ENCODE measurements at regions not wholly inside any gene's neighbourhood (a gene's known extent, or its start where the extent isn't known, plus 50 kb on each side); places are given as distances from the start of the nearest gene placed in this dataset.
"Not testable (repeated sequence)": the region's sequence is repeated elsewhere in the genome, so short reads cannot be mapped to it uniquely, and the experiment has no call there.

DNA sequence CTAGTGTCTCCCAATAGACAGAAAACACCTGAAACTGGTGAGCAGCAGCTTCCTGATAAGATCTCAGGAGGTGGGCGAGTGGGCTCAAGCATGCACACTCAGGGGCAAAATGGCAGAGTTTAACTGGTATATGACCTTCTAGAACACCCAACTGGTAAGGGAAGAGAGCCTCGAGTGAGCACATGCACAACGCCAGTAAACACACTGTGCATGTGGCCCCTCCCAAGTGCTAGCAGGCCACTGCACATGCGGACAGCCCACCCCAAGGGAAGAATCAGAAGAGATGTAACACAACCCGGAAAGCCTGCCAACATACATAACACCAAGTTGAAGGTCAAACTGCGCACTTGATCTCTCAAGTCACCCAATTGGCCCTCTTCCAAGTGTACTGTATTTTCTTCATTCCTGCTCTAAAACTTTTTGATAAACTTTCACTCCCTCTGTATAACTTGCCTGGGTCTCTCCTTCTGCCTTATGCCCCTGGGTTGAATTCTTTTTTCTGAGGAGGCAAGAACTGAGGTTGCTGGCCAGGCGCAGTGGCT lies 138.2 kb downstream of the GLUL start:
- no peak for DNase-seq (ENCODE audit: low read depth)
- no peak overlapping the region for H3K4me3 ChIP-seq (ENCODE audit: low read length)
- TF ChIP-seq, protein P1, sequence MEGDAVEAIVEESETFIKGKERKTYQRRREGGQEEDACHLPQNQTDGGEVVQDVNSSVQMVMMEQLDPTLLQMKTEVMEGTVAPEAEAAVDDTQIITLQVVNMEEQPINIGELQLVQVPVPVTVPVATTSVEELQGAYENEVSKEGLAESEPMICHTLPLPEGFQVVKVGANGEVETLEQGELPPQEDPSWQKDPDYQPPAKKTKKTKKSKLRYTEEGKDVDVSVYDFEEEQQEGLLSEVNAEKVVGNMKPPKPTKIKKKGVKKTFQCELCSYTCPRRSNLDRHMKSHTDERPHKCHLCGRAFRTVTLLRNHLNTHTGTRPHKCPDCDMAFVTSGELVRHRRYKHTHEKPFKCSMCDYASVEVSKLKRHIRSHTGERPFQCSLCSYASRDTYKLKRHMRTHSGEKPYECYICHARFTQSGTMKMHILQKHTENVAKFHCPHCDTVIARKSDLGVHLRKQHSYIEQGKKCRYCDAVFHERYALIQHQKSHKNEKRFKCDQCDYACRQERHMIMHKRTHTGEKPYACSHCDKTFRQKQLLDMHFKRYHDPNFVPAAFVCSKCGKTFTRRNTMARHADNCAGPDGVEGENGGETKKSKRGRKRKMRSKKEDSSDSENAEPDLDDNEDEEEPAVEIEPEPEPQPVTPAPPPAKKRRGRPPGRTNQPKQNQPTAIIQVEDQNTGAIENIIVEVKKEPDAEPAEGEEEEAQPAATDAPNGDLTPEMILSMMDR (conservative IDR thresholded peaks at IDR 0.05; ENCODE audit: low read depth, low read length) = no peak

DNA sequence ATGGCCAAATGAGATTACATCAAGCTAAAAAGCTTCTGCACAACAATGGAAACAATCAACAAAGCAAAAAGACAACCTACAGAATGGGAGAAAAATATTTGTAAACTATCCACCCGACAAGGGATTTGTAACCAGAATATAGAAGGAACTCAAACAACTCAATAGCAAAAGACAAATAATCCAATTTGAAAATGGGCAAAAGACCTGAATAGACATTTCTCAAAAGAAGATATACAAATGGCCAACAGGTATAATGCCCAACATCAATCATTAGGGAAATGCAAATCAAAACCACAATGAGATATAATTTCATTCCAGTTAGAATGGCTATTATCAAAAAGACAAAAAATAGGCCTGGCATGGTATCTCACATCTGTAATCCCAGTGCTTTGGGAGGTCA lies 140.0 kb downstream of the GLUL start:
- no peak overlapping the region for H3K4me3 ChIP-seq (ENCODE audit: low read length)
- DNase-seq (ENCODE audit: low read depth) = no peak
- TF ChIP-seq, protein P1 (conservative IDR thresholded peaks at IDR 0.05; ENCODE audit: low read depth, low read length) = no peak

DNA sequence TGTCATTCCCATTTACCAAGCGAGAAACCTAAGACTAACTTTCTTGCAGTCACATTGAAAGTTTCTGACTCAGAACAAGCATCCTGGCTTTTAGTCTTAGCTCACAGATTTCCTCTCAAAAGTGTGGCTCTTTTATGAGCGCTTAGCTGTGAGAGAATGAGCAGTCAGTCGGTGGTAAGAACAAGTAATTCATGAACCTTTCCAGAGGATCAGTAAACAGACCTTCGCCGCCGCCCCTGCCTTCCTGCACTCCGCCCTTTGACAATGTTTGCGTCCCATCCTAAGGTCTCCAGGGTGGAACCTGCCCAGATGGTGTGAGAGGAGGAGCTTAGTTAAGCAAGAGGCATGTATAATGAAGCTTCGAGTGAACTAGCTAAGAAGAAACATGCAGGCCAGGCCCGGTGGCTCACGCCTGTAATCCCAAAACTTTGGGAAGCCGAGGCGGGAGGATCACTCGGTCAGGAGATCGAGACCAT lies 142.4 kb downstream of the GLUL start:
- H3K4me3 ChIP-seq (ENCODE audit: low read length) = no peak overlapping the region
- TF ChIP-seq, protein P1 (conservative IDR thresholded peaks at IDR 0.05; ENCODE audit: low read depth, low read length) = no peak
- no peak for DNase-seq (ENCODE audit: low read depth)

DNA sequence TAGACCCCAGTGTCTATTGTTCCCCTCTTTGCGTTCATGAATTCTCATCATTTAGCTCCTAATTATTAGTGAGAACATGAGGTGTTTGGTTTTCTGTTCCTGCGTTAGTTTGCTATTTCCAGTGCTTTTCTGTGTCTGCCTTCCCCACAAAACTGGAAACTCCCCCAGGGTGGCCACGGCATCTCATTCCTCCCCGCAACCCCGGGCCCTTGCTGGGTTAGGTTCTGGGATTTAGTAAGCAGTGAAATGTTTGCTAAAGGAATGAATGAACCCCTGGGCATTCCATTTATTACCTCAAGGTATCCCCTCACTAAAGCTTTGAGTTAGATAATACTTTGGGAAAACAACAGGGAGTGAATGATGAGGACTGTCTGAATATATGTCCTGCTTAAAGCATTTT lies 142.9 kb downstream of the GLUL start:
- no peak overlapping the region for H3K4me3 ChIP-seq (ENCODE audit: low read length)
- TF ChIP-seq, protein P1 (conservative IDR thresholded peaks at IDR 0.05; ENCODE audit: low read depth, low read length) = no peak
- no peak for DNase-seq (ENCODE audit: low read depth)

DNA sequence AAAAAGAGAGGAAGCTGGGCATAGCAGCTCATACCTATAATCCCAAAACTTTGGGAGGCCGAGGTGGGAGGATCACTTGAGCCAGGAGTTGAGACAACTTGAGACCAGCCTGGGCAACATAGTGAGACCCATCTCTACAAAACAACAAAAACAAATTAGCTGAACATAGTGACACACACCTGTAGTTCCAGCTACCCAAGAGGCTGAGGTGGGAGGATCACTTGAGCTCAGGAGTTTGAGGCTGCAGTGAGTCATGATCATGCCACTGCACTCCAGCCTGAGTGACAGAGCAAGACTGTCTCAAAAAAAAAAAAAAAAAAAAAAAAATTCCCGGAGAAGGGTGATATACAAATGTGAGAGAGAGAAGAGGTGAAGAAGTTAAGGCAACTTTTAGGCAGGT lies 143.8 kb downstream of the GLUL start:
- DNase-seq (ENCODE audit: low read depth); H3K4me3 ChIP-seq (ENCODE audit: low read length): not testable (repeated sequence)

DNA sequence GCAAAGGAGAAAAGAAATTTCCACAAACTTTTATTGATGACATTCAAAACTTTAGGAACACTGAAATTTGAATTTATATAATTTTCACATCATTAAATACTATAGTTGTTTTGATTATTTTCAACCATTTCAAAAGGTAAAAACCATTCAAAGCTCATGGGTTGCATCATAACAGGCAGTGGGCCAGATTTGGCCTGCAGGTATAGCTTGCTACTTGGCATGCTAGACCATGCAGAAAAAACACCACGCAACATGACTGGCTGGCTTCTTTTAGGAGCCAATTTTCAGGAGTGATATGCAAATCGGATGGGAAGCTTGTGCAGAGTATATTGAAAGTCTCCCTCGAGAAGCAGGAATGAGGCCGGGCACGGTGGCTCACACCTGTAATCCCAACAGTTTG lies 144.8 kb downstream of the GLUL start:
- TF ChIP-seq, protein P1 (conservative IDR thresholded peaks at IDR 0.05; ENCODE audit: low read depth, low read length) = no peak
- no peak for DNase-seq (ENCODE audit: low read depth)
- H3K4me3 ChIP-seq (ENCODE audit: low read length) = no peak overlapping the region

DNA sequence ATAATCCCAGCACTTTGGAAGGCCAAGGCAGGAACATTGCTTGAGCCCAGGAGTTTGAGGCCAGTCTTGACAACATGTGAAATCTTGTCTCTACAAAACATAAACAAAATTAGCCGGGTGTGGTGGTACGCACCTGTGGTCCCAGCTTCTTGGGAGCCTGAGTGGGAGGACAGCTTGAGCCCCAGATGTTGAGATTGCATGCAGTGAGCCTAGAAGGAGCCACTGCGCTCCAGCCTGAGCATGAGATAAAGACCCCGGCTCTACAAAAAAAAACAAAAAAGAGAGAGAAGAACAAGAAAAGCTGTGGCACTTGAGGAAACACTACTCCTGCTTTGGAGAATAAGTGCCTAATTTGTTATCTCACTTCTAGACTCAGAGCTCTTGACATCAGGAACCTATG lies 146.6 kb downstream of the GLUL start:
- DNase-seq (ENCODE audit: low read depth) = no peak
- TF ChIP-seq, protein P1 (conservative IDR thresholded peaks at IDR 0.05; ENCODE audit: low read depth, low read length) = no peak
- no peak overlapping the region for H3K4me3 ChIP-seq (ENCODE audit: low read length)

DNA sequence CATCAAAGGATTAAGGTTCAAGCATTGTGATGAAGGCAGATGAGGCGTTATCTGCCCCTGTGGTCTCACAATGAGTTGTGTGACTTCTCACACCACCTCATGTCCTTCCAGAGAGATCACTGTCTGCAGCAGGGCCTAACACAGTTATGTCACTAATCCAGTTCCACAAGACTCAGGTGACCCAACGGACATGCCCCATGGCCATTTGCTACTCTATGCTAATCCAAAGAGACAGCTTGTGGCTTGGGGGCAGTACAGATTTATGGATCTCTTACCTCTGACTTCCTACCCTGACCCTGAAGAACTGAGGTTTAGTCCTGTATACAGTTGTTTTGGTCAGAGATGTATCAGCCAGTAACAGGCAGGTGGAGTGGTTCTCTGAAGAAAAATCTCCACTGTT lies 147.1 kb downstream of the GLUL start:
- no peak overlapping the region for H3K4me3 ChIP-seq (ENCODE audit: low read length)
- no peak for DNase-seq (ENCODE audit: low read depth)
- TF ChIP-seq, protein P1 (conservative IDR thresholded peaks at IDR 0.05; ENCODE audit: low read depth, low read length) = no peak
